GM19025 (cell line): ENCODE measurements at regions not wholly inside any gene's neighbourhood (a gene's known extent, or its start where the extent isn't known, plus 50 kb on each side); places are given as distances from the start of the nearest gene placed in this dataset.

ENCODE experiments used
- ATAC-seq: cut with Tn5 transposase; IDR thresholded peaks from one replicate; pipeline ENCODE4 v1.9.1; 2021; ENCODE audit warnings: mild to moderate bottlenecking, low read depth, moderate library complexity; ENCODE audit not compliant: unreplicated experiment

DNA sequence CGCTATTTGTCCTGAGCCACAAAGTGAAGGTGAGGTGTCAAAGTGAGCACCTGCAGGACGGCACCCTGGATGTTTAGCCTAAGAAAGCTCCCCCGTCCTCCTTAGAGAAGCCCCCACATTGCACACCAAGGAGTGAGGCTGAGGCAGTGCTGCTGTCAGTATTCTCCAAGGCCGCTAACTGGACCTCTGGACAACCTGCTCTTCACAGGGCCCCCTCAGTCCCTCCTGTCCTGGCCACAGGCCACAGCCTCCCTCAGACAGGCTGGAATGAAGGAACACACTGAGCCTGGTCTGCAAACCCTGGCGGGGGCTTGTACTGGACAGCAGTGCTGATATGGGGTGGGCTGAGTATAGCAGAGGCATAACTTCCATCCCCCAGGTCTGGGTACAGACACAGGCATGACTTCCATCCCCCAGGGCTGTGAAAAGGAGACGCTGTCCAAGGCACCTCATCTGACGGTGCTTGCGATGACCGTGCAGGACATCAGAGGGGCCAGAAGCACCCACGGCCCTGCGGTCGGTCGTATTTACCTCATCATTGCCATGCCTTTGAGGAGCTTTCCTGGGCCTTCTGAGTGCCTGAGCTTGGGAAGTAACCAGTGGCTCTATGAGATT is 82.4 kb upstream of the DIO3 start:
- ATAC-seq: no peak

DNA sequence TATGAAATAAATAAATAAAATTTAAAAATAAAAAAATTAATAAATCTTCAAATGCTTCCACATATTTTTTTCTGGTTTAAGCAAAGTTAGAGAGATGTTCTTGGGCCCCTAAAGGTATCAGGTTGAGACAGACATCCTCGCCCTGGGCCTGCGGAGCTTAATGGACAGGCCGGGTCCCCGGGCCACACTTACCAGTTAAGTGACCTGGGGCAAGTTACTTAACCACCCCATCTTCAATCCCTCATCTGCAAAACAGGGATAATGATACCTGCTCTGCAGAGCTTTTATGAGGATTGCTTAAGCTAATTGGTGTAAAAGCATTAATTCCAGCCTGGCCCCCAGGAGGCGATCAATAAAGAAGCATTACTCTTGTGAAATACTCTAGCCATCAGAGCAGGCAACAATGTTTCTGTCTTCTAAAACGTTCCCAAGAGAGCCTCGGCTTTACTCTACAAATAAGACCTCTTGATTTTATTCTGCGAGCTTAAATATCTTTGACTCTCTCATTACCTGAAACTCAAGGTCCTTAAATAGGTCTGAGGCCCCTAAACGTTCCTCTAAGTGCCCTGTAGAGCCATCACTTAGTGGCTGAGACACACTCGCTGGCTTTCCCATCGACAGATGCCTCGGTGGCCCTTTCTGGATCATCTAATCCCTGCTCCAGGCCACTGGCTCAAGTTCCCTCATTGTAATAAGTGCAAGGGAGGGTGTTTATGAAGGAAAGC is 81.1 kb upstream of the DIO3 start:
- ATAC-seq: no peak

DNA sequence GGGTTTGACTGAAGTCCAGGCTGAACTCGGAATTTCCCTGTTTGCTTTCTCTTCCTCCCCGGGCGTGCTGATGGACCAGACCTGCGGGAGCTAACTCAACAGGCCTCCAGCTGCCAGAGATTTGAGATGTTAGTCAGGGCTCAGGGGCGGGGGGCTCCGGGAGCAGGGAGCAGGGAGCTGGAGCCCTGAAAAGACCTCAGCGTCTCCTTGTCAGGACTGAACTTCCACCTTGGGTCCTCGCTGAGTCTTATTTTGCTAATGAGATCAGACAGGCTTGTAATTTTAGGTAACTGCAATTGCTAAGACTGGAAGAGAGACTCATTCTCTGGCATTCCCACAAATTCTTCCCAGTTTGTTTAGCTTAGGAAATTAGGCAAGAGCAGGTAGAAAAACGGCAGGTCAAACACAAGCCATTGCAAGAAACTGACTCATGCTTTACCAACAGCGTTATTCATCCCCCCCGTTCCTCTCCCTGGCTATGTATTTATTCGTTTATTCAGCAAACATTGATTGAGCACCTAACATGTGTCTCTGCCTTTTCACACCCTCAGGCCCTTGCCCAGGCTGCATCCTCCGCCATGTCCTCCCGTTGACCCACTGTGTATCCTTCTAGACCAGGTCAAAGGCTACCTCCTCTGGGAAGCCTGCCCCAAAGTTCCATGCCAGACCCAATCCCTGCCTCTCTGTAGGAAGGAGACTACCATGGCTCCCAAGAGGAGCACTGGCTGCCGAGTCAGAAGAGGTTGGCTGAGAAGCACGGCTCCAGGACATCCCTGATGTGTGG is 80.4 kb upstream of the DIO3 start:
- ATAC-seq: no peak

DNA sequence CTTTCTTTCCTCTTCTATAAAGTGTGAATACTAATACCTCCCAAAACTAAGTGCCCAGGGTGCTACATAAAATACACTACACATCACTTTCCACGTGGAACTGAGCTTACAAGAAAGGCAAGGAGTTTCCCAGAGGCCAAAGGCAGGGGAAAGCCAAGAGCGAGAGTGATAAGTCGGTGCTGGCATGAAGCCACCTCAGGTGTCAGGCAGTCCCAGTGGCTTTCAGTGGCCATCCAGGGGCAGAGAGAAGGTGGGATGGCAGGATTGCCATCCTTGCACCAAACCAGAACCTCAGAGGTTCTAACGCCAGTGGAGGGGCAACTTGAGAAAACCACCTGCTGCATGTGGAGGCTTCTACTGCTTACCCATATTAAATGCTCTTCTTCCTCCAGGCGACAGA is 79.7 kb upstream of the DIO3 start:
- ATAC-seq: no peak

DNA sequence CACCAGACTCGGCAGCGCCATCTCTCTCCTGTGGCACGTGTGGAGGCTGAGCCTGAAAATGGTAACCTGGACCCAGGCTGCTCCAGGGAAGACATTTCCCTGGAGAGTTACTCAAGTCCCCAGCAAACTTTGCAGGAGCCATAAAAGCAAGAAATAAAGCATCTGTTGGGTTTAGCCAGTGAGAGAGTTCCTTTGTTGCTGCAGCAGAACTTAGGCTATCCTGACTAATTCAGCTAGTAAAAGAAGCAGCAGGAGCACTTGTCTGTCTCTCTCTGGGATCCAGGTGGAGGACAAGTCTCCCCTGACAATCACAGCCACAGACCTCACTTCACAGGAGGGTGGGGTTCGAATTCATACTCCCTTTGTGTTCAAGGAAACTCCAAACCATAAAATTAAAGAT is 79.2 kb upstream of the DIO3 start:
- ATAC-seq: no peak

DNA sequence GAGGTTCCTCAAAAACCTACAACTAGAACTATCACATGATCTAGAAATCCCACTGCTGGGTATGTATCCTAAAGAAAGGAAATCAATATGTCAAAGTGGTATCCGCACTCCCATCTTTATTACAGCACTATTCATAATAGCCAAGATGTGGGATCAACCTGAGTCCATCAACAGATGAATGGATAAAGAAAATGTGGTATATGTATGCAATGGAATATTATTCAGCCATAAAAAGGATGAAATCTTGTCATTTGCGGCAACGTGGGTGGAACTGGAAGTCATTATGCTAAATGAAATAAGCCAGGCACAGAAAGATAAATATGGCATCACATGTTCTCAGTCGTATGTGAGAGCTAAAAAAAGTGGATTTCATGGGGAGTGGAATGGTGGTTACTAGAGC is 77.5 kb upstream of the DIO3 start:
- no peak for ATAC-seq

DNA sequence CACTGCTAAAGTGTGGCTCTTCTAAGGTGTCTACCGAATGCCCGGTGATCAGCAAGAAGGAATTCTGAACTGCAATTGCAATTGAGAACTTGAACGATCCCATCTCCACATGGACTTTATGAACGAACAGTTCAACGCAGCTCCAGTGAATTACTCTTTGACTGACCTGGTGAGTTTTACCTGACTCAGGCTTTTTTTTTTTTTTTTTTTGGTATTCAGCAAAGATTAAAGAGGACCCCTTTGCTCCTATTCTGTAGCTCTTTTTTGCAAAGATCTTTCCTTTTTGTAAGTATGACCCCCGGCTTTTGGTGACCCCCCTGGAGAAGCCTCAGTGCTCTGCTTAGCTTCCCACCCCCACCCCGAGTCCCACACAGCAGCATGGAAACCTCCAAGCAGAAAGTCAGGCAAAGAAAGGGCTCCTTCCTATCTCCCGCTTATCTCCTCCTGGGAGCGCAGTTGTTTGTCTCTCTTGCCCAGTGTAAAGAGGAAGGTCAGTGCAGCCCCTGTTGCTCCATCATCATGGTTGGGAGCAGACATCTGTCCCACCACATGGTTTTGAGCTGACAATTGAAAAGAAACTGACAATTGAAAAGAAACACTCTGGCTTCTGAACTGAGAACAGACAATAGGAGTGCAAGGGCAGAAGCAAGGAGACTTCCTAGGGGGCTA is 72.1 kb upstream of the DIO3 start:
- ATAC-seq: no peak

DNA sequence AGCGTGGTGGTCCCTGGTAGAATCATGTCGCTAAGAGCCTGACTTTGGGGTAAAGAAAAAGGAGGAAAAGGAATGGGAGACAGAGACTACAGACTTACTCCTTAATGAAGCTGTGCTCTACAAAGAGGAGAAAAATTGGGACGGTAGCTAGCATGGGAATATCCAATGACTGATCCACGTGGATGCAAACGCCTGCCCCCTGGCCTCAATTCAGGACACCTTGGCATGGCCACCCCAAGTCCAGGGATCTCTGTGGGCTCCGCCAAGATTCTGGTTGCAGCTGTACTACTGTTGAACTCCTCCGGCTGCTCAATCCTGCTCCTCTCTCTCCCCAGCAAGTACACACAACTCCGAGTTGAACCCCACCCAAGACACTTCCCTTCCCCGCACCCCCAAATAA is 70.5 kb upstream of the DIO3 start:
- ATAC-seq: no peak

DNA sequence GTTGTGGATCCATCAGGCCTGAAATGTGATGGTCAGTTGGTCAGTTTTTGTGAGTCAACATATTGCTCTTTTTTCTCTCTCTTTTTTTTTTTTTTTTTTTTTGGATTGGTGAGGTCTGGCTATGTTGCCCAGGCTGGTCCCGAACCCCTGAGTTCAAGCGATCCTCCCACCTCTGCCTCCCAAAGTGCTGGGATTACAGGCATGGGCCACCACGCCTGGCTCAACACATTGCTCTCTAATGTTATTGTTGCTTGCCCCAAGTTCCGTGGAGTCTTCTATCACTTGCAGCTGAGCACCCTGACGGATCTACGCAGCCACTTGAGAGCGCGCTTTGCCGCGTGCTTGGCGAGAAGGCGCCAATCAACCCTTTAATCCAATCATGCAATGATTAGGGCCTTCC is 69.5 kb upstream of the DIO3 start:
- no peak for ATAC-seq

DNA sequence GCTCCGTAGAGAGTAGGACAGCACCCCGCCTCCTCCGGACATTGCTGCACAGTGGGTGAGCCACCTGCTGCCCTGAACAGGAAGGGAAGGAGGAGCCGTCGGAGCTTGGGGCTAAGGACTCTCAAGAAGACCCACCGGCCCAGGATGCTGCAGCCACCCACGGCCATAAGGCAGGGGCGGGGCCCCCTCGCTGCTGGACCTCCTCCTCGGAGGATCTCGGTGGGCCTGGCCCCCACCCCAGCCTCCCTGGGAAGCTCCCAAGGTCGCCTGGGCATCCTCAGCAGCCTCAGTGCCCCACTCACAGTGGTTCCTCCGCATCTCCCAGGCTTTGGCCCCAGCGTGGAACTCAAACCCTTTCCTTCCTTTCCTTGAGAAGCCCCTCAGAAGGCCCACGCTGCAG is 68.6 kb upstream of the DIO3 start:
- ATAC-seq: no peak

DNA sequence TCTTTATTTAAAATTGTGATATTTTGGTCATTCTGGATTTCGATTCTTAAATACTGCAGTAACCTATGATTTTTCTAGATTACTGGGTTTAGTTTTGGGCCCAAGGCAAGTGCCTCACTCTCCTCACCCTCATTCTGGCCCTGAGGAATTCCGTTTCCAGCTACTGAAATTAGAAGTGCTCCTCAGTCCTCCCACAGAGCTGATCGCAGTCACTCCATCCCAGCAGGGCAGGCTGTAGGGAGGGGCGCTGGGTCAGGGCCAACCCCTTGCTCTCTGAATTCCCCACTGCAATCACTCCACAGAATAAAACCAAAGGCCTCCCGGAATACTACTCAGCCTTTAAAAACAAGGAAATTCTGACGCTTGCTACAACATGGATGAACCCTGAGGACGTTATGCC is 66.5 kb upstream of the DIO3 start:
- no peak for ATAC-seq

DNA sequence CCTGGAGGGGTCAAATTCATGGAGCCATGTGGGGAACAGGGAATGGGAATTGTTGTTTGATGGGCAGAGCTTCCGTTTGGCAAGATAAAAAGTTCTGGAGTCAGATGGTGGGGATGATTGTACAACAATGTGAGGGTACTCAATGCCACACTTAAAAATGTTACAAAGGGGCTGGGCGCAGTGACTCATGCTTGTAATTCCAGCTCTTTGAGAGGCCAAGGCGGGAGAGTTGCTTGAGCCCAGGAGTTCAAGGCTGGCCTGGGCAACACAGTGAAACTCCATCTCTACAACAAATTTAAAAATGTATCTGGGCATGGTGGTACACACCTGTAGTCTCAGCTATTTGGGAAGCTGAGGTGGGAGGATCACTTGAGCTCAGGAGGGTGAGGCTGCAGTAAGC is 66.0 kb upstream of the DIO3 start:
- no peak for ATAC-seq

DNA sequence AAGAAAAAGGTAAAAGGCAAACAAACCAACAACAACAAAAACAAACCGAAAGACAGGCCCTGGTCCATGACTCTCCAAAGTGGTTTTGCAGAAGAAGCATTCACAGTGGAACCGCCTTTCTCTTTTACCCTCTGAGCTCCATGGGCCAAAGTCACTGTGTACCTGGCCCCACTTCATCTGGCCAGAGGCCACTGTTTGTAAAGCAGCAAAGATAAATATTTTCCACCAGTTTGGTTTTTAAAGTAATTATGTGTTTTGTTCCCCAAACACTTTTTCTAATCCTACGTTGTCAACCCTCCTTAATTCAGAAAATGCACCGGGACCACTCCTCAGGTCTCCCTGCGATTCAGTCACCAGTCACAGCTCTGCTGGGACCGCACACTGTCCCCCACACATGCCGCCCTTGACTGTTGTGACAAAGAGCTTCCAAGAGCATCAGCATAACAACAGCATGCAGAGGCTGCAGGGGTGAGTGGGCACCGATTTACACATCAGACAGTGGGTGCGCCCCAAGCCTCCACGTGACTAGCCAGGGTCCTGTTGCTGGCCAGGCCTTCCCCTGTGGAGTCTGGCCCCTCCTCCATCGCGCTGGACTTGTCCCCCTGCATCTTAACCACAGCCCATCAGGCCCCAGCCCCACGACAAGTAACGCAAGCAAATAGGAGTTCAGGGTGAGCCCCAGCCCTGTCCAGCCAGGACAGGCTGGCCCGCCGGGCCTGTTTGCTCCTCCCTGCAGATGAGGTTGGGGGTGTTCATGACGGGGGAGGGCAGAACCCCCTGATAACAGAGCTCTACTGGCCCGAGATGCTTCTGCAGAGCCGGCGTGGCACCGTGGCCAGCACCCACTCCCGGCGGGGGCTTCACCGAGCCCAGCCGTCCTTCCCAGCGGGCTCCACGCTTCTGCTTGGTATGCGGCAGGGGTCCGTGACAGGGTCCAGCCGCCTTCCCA is 65.2 kb upstream of the DIO3 start:
- ATAC-seq: no peak

DNA sequence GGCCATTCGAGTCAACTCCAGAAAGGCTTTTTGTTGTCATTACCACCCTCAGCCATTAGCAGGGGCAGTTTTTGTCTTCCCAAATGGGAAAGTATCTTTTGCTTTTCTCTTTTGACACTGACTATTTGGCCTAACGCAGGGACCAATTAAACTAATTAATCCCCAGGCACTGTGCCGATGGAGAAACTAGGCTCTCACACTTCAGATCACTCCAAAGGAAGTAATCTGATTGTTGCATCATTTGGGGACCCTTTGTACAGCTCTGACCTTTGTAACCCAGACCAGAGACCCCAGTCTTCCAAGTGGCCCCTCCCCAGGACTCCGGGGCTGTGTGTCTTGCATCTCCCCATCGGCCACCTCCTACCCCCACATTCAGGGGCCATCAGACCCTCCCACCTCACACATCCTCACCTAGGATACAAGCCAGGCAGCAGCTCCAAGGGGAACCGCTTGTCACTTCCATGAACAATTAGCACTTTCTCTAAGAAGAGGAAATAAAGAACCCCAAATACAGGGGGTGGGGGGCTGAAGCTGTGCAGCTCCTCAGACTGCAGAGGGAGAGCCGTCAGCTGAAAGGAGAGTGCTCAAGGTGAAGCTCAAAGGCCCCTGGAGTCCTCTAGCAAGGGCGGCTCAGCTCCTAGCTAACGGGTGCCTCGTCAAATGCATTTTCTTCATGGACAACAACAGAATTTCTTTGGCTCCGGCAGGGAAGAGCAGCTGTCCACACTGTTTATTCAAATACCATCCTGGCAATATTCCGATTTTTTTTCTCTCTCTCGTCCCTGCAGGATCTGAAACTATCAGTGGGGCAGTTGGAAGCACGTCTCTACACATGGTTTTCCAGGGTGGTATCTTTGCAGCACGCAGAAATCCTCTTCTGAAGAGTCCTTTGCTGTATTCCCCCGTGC is 64.3 kb upstream of the DIO3 start:
- ATAC-seq: no peak

DNA sequence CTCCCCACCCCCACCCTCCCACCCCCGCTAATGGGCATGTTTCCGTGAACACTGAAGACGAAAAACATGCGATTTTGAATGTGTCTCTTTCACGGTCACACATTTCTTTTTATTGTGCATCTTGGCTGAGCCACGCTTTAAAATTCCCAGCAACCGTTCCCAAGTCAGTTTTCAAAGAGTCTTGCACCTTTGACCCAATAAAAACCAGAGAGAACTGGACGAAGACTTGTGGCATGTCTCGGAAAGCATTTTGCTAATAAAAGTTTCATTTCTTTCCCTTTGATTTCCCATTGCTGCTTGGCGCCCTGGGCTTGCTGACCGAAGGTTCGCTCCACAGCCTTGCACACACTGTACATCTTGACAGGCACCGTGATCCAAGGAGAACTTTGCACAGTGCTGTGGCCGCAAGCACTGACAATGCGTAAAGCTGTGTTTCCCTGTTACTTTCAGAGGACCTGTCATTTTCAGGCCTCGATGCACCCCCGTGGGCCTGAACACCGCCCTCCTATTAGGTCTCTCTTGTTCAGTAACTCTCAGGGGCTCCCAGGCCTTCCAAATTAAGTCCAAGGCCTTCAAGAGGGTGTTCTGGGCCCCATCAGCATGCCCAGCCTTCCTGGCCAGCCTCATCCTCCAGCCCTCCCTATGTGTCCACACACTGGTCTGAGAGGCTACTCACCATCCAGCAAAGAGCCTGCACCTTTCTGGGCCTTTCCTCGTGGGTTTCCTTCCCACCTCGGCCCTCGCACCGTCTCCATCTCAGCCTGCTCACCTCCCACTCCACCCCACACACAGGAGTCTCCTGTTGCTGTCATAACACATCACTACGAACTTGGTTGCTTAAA is 63.4 kb upstream of the DIO3 start:
- no peak for ATAC-seq

DNA sequence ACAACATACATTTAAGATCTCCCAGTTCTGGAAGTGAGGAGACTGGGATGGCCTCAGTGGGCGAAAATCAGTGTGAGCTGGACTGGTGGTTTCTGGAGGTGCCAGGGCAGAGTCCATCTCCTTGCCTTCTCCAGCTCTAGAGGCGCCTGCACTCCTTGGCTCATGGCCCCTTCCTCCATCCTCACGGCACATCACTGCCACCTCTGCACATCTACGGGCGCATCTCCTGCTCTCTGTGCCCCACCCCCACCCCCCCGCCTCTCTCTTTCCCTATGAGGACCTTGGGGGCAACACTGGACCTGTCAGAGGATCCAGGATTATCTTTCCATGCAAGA is 62.8 kb upstream of the DIO3 start:
- ATAC-seq: no peak

DNA sequence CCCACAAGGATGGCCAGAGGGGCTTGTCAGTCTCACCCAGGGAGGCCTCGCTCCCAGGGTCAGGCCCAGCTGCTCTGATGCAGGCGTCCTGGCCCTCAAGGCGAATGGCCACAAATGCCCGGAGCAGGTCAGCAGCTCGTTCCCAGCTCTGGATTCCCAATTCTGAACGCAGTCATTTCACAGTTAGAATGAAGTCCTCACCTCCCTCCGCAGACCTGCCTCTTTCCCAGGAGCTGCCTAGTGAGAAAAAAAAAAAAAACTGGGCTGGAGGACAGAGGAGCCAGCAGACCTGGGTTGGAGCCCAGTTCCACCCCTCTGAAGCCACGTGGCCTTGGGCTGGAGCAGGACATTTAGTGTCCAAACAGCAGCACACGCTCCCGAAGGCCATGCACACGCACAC is 62.2 kb upstream of the DIO3 start:
- ATAC-seq: no peak

DNA sequence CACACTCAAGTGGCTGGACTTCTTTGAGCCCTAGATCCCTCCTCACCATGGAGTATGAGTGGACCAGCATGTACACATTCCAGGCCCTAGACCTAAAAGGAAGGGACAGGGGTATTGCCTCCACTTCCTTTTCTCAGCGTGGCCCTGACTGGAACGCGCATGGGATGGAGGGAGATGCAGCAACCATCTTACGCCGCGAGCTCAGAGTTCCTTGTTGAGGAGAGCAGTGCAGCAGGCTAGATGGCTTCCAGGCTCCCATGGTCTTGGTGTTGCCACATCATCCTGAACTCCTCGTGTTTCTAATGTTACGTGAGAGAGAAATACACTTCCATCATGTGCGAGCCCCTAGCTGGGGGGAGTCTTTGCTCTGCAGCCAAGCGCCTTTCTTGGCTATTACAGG is 61.8 kb upstream of the DIO3 start:
- no peak for ATAC-seq
